HFF-Myc (cell line): ENCODE measurements at regions not wholly inside any gene's neighbourhood (a gene's known extent, or its start where the extent isn't known, plus 50 kb on each side); places are given as distances from the start of the nearest gene placed in this dataset.

Source experiments
- DNase-seq: peaks from one replicate; pipeline ENCODE4 v3.0.0-alpha.2; 2011; ENCODE audit warnings: low read depth; ENCODE audit errors: extremely low read depth
- H3K4me3 ChIP-seq: replicated peaks from 2 replicates; pipeline ENCODE4 v1.5.1; 2011; ENCODE audit warnings: low read depth, mild to moderate bottlenecking, control low read depth, low read length
- CTCF ChIP-seq: IDR thresholded peaks from 2 replicates; pipeline ENCODE4 v1.5.1; 2012; ENCODE audit warnings: mild to moderate bottlenecking, low read depth, low read length, control low read depth; ENCODE audit errors: missing control alignments

- no peak overlapping the region for H3K4me3 ChIP-seq
- DNase-seq = no peak
- TF ChIP-seq CTCF = no peak
Observed at GRCh38 chr20:40856653-40857052, 167.6 kb upstream of the MAFB start.

GRCh38 chr20:40860487-40860902, 168.1 kb upstream of the TOP1 start:
- no peak for TF ChIP-seq CTCF
- no peak overlapping the region for H3K4me3 ChIP-seq
- peak; percentile 53 for DNase-seq

GRCh38 chr20:40861427-40862008, 167.1 kb upstream of the TOP1 start:
- TF ChIP-seq CTCF = no peak
- no peak overlapping the region for H3K4me3 ChIP-seq
- no peak for DNase-seq

- no peak for DNase-seq
- H3K4me3 ChIP-seq = no peak overlapping the region
- no peak for TF ChIP-seq CTCF
Observed at GRCh38 chr20:40863355-40863919, 165.2 kb upstream of the TOP1 start.

- no peak for TF ChIP-seq CTCF
- H3K4me3 ChIP-seq = no peak overlapping the region
- DNase-seq = no peak
Observed at GRCh38 chr20:40864470-40864869, 164.2 kb upstream of the TOP1 start.

- H3K4me3 ChIP-seq = no peak overlapping the region
- DNase-seq = no peak
- no peak for TF ChIP-seq CTCF
Observed at GRCh38 chr20:40865095-40865494, 163.5 kb upstream of the TOP1 start.

- no peak for DNase-seq
- no peak for TF ChIP-seq CTCF
- no peak overlapping the region for H3K4me3 ChIP-seq
Observed at GRCh38 chr20:40866056-40866455, 162.6 kb upstream of the TOP1 start.
